ENCODE measurements at regions not wholly inside any gene's neighbourhood (a gene's known extent, or its start where the extent isn't known, plus 50 kb on each side); places are given as distances from the start of the nearest gene placed in this dataset.

DNA sequence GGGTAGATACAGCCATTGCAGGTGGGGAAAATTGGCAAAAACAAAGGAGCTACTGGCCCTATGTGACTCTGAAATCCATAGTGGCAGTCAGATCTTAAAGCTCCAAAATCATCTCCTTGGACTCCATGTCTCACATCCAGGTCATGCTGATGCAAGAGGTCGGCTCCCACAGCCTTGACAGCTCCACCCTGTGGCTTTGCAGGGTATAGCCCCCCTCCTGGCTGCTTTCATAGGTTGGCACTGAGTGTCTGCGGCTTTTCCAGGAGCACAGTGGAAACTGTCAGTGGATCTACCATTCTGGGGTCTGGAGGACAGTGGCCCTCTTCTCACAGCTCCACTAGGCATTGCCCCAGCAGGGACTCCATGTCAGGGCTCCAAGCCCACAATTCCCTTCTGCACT lies 1190.1 kb downstream of the CDH12 start:
- DNase-seq (ENCODE audit: low spot score), result no peak
- no peaks in the 10 kb centered on the region for H3K4me1 Mint-ChIP-seq (ENCODE audit: low read depth)
- no peaks in the 10 kb centered on the region for H3K27me3 Mint-ChIP-seq (ENCODE audit: low read depth)
- H3K36me3 Mint-ChIP-seq (ENCODE audit: low read depth), result no peaks in the 10 kb centered on the region
- peaks cover 9% of the 10 kb centered on the region for H3K9me3 Mint-ChIP-seq (ENCODE audit: low read depth)
- TF ChIP-seq, protein P1, sequence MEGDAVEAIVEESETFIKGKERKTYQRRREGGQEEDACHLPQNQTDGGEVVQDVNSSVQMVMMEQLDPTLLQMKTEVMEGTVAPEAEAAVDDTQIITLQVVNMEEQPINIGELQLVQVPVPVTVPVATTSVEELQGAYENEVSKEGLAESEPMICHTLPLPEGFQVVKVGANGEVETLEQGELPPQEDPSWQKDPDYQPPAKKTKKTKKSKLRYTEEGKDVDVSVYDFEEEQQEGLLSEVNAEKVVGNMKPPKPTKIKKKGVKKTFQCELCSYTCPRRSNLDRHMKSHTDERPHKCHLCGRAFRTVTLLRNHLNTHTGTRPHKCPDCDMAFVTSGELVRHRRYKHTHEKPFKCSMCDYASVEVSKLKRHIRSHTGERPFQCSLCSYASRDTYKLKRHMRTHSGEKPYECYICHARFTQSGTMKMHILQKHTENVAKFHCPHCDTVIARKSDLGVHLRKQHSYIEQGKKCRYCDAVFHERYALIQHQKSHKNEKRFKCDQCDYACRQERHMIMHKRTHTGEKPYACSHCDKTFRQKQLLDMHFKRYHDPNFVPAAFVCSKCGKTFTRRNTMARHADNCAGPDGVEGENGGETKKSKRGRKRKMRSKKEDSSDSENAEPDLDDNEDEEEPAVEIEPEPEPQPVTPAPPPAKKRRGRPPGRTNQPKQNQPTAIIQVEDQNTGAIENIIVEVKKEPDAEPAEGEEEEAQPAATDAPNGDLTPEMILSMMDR (IDR thresholded peaks at IDR 0.05), result no peak
- H3K27ac Mint-ChIP-seq (ENCODE audit: unreplicated experiment), result no peak overlapping the region
- H3K4me3 Mint-ChIP-seq (ENCODE audit: unreplicated experiment), result no peak overlapping the region

DNA sequence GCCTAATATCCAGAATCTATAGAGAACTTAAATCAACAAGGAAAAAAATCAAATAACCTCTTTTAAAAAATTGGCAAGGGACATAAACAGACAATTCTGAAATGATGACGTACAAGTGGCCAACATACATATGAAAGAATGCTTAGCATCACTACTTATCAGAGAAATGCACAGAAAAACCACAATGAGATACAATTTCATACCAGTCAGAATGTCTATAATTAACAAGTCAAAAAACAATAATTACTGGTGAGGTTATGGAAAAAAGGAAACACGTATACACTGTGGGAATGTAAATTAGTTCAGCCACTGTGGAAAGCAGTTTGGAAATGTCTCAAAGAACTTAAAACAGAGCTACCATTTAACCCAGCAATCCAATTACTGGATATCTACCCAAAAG lies 1192.0 kb downstream of the CDH12 start:
- Mint-ChIP-seq H3K4me1 (ENCODE audit: low read depth) (no peaks in the 10 kb centered on the region), H3K4me3 (ENCODE audit: unreplicated experiment) (no peak overlapping the region), H3K9me3 (ENCODE audit: low read depth) (peaks cover 9% of the 10 kb centered on the region), H3K36me3 (ENCODE audit: low read depth) (no peaks in the 10 kb centered on the region), H3K27me3 (ENCODE audit: low read depth) (no peaks in the 10 kb centered on the region), H3K27ac (ENCODE audit: unreplicated experiment) (no peak overlapping the region)
- TF ChIP-seq, protein P1 (IDR thresholded peaks at IDR 0.05), result no peak
- no peak for DNase-seq (ENCODE audit: low spot score)

DNA sequence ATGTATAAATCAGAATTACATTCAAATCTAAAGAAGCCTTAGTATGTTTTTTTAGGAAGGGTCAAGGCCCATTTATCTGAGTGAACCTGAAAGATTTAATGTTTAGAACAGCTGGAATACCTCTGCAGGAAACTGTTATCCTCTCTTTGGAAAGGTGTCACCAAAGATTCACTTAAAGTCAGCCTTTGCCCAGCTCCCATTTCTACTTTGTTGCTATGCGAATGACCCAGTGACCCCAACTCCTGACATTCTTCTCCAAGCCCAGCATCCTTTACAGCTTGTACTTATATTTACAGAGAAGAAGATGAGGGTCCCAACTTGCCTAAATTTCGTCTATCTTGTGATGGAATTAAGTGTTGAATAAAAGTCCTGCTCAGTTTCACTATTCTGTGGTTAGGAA lies 1198.6 kb downstream of the CDH12 start:
- Mint-ChIP-seq H3K4me1 (ENCODE audit: low read depth) (no peaks in the 10 kb centered on the region), H3K27me3 (ENCODE audit: low read depth) (peaks cover 7% of the 10 kb centered on the region), H3K9me3 (ENCODE audit: low read depth) (no peaks in the 10 kb centered on the region), H3K27ac (ENCODE audit: unreplicated experiment) (no peak overlapping the region), H3K36me3 (ENCODE audit: low read depth) (no peaks in the 10 kb centered on the region), H3K4me3 (ENCODE audit: unreplicated experiment) (no peak overlapping the region)
- DNase-seq (ENCODE audit: low spot score), result no peak
- TF ChIP-seq, protein P1 (IDR thresholded peaks at IDR 0.05), result no peak

DNA sequence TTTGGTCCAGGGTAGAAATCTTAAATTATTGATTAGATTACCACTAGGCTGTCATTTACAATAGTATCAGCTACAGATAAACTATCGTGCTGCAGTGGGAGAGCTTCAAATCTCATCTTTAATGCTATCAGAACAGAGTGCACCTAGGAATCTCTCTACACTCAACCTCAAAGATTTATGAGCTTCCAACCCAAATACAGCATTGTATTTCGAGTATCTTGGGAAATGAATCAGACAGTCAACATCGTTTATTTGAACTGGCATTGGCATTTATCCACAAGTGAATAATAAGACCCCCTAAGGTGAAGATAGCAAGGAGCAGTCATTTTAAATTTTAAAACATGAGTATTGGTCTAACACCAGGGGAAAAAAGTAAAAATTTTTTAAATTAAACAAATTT lies 1203.2 kb downstream of the CDH12 start:
- no peaks in the 10 kb centered on the region for H3K36me3 Mint-ChIP-seq (ENCODE audit: low read depth)
- peaks cover 11% of the 10 kb centered on the region for H3K27me3 Mint-ChIP-seq (ENCODE audit: low read depth)
- TF ChIP-seq, protein P1 (IDR thresholded peaks at IDR 0.05), result no peak
- H3K4me1 Mint-ChIP-seq (ENCODE audit: low read depth), result no peaks in the 10 kb centered on the region
- H3K9me3 Mint-ChIP-seq (ENCODE audit: low read depth), result no peaks in the 10 kb centered on the region
- H3K27ac Mint-ChIP-seq (ENCODE audit: unreplicated experiment), result no peak overlapping the region
- H3K4me3 Mint-ChIP-seq (ENCODE audit: unreplicated experiment), result no peak overlapping the region
- no peak for DNase-seq (ENCODE audit: low spot score)

DNA sequence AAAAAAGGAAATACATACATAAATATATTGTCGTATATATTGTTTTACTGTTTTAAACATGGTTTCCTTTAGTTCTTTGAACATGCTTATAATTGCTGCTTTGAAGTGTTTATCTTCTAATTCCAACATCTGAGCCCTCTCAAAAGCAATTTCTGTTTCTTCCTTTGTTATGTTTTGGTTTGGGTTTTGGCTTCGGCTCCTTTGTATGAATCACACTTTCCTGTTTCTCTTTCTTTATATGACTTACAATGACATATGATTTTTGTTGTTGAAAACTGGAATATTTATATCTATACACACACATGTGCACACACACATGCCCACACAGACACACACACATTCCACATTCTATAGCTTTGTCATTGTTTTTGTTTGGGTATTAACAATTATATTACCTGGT lies 1206.7 kb downstream of the CDH12 start:
- no peak overlapping the region for H3K27ac Mint-ChIP-seq (ENCODE audit: unreplicated experiment)
- no peaks in the 10 kb centered on the region for H3K4me1 Mint-ChIP-seq (ENCODE audit: low read depth)
- no peaks in the 10 kb centered on the region for H3K9me3 Mint-ChIP-seq (ENCODE audit: low read depth)
- no peak for DNase-seq (ENCODE audit: low spot score)
- H3K4me3 Mint-ChIP-seq (ENCODE audit: unreplicated experiment), result no peak overlapping the region
- H3K36me3 Mint-ChIP-seq (ENCODE audit: low read depth), result no peaks in the 10 kb centered on the region
- H3K27me3 Mint-ChIP-seq (ENCODE audit: low read depth), result peaks cover 20% of the 10 kb centered on the region
- TF ChIP-seq, protein P1 (IDR thresholded peaks at IDR 0.05), result no peak

Data from chondrocyte (in vitro differentiated cells).